Endothelial cell of umbilical vein (primary cell): ENCODE measurements at regions not wholly inside any gene's neighbourhood (a gene's known extent, or its start where the extent isn't known, plus 50 kb on each side); places are given as distances from the start of the nearest gene placed in this dataset.

Experiments used
- BruUV-seq: library from RNA; stranded (reverse); fragments of 400-500 nt; replicated peaks from 2 replicates; lab custom pipeline; 2021; lab: Mats Ljungman, UMichigan
- CTCF ChIA-PET: fragments of 300-600, 350-600 bp; sonication (Branson Sonifier 250); formaldehyde crosslinking; loops from one replicate; lab custom pipeline; 2021; ENCODE audit warnings: antibody characterized with exemption, inconsistent platforms; lab: Charles Lee
- POLR2A ChIA-PET: fragments of 300-600, 350-600 bp; sonication (Branson Sonifier 250); formaldehyde crosslinking; loops from one replicate; lab custom pipeline; 2021; ENCODE audit warnings: antibody characterized with exemption, inconsistent platforms; lab: Charles Lee
- DNase-seq: peaks from one replicate; pipeline ENCODE4 v3.0.0-alpha.2; 2011; ENCODE audit warnings: low read depth, low spot score
- FAIRE-seq: peaks from 2 replicates; lab custom pipeline; 2011; peaks lifted over from hg19 to GRCh38; lab: Jason Lieb, UNC
- H2AFZ ChIP-seq: 2 replicates; pipeline ENCODE4 v1.6.0; 2012; ENCODE audit warnings: low read depth, low read length, control low read depth, inconsistent platforms
- H3K27ac ChIP-seq: 2 replicates; pipeline ENCODE4 v1.5.1; 2011; ENCODE audit warnings: low read depth, mild to moderate bottlenecking, control low read depth, low read length, moderate library complexity; ENCODE audit not compliant: insufficient read depth
- H3K27me3 ChIP-seq, 2 experiments: 2 replicates each; pipeline versions ENCODE4 v1.6.0 to v1.6.1; 2011; ENCODE audit warnings: low read length in 2 of 2, mixed read lengths in 1 of 2; ENCODE audit not compliant: control insufficient read depth in 2 of 2, insufficient read depth in 2 of 2
- H3K36me3 ChIP-seq, 2 experiments: 2 replicates in 1 of 2; 3 replicates in 1 of 2; pipeline ENCODE4 v1.5.1; 2011; ENCODE audit warnings: low read length in 2 of 2, mild to moderate bottlenecking in 1 of 2, moderate library complexity in 1 of 2; ENCODE audit not compliant: control insufficient read depth in 2 of 2, insufficient read depth in 2 of 2; ENCODE audit errors: extremely low read depth in 1 of 2
- H3K4me1 ChIP-seq: 3 replicates; pipeline ENCODE4 v1.5.1; 2011; ENCODE audit warnings: mild to moderate bottlenecking, low read length; ENCODE audit not compliant: control insufficient read depth, insufficient read depth; ENCODE audit errors: extremely low read depth
- H3K4me2 ChIP-seq: 2 replicates; pipeline ENCODE4 v1.6.1; 2011; ENCODE audit warnings: low read length, control low read depth, mixed read lengths; ENCODE audit not compliant: insufficient read depth
- H3K4me3 ChIP-seq, 3 experiments: fragments of 200-600 bp in 1 of 3; sonication (generic), shearing (Covaris generic) in 1 of 3; replicated peaks in 1 of 3; 2 replicates each; pipeline ENCODE4 v1.5.1; 2011 to 2016; ENCODE audit warnings: control low read depth in 3 of 3, low read length in 3 of 3, mild to moderate bottlenecking in 2 of 3, inconsistent platforms in 1 of 3, low read depth in 1 of 3, moderate library complexity in 1 of 3; ENCODE audit not compliant: insufficient read depth in 1 of 3
- H3K79me2 ChIP-seq: 2 replicates; pipeline ENCODE4 v1.6.0; 2012; ENCODE audit warnings: low read length, inconsistent platforms; ENCODE audit not compliant: control insufficient read depth, insufficient read depth
- H3K9ac ChIP-seq: replicated peaks from 2 replicates; pipeline ENCODE3; 2011; ENCODE audit warnings: low read length, control low read depth; ENCODE audit not compliant: insufficient read depth; ENCODE audit errors: extremely low read depth
- H3K9me1 ChIP-seq: replicated peaks from 3 replicates; pipeline ENCODE4 v1.6.0; 2011; ENCODE audit warnings: mild to moderate bottlenecking, low read length; ENCODE audit not compliant: control insufficient read depth, insufficient read depth; ENCODE audit errors: extremely low read depth
- H3K9me3 ChIP-seq: replicated peaks from 2 replicates; pipeline ENCODE4 v1.5.1; 2012; ENCODE audit warnings: low read length, inconsistent platforms; ENCODE audit not compliant: control insufficient read depth, insufficient read depth
- H4K20me1 ChIP-seq: replicated peaks from 2 replicates; pipeline ENCODE3; 2011; ENCODE audit warnings: mild to moderate bottlenecking, low read length; ENCODE audit not compliant: control insufficient read depth, insufficient read depth; ENCODE audit errors: extremely low read depth
- GATA2 ChIP-seq: IDR thresholded peaks from 2 replicates; pipeline ENCODE4 v1.7.0; 2011; ENCODE audit warnings: low read depth, mild to moderate bottlenecking, moderate library complexity, mixed read lengths, low read length; ENCODE audit not compliant: insufficient read length, insufficient read depth
- JUN ChIP-seq: IDR thresholded peaks from 2 replicates; pipeline ENCODE4 v1.6.1; 2011; ENCODE audit warnings: borderline replicate concordance, low read depth; ENCODE audit not compliant: insufficient read length, insufficient read depth
- MAX ChIP-seq: IDR thresholded peaks from 2 replicates; pipeline ENCODE4 v1.6.1; 2011; ENCODE audit not compliant: insufficient read depth, insufficient read length
- MYC ChIP-seq: IDR thresholded peaks from one replicate; pipeline ENCODE4 v1.6.1; 2011; ENCODE audit warnings: mild to moderate bottlenecking, low read depth, low read length
- POLR2A ChIP-seq: IDR thresholded peaks from 2 replicates; pipeline ENCODE4 v1.6.1; 2012; ENCODE audit warnings: low read depth, mild to moderate bottlenecking, control low read depth, low read length
- POLR2AphosphoS5 ChIP-seq: IDR thresholded peaks from 2 replicates; pipeline ENCODE4 v1.6.1; 2012; ENCODE audit warnings: low read depth, mild to moderate bottlenecking, control low read depth, low read length, moderate library complexity; ENCODE audit not compliant: insufficient read depth
- dilution Hi-C: fragments of 300-500 bp; cut with MboI; formaldehyde crosslinking; loops from one replicate; pipeline ENCODE4 v1.15.0; 2019; ENCODE audit warnings: low sequenced_read_pairs; ENCODE audit not compliant: extremely low pct_ligation_motif_present
- intact Hi-C: fragments of 100-400 bp; cut with micrococcal nuclease; formaldehyde crosslinking; loops from one replicate; pipeline ENCODE4 v1.10.0; 2022

- H3K9me1 ChIP-seq: no peaks in the 10 kb centered on the region
- H3K4me1 ChIP-seq: no peaks in the 10 kb centered on the region
- no peaks in the 10 kb centered on the region for H3K36me3 ChIP-seq
- no peak overlapping the region for H3K9ac ChIP-seq
- H2AFZ ChIP-seq: no peak overlapping the region
- H3K27ac ChIP-seq: no peak overlapping the region
- H3K79me2 ChIP-seq: no peaks in the 10 kb centered on the region
- FAIRE-seq (no peak), DNase-seq (no peak)
- no TSS peak for BruUV-seq
- dilution Hi-C loops: no loop called here
- intact Hi-C loops: no loop called here
- H3K27me3 ChIP-seq: no peaks in the 10 kb centered on the region
- CTCF ChIA-PET: no interaction called here
- H3K4me3 ChIP-seq: no peak overlapping the region
- H3K4me2 ChIP-seq: no peak overlapping the region
- H4K20me1 ChIP-seq: no peaks in the 10 kb centered on the region
- TF ChIP-seq MYC (no peak), MAX (no peak), POLR2AphosphoS5 (no peak), POLR2A (no peak), JUN (no peak)
- POLR2A ChIA-PET: no interaction called here
- H3K9me3 ChIP-seq: no peaks in the 10 kb centered on the region
These were observed 1772.8 kb upstream of the PCDH7 start for GRCh38 chr4:28947374-28947773.

- Histone ChIP-seq H2AFZ (no peak overlapping the region), H3K36me3 (no peaks in the 10 kb centered on the region), H3K4me3 (no peak overlapping the region), H3K27ac (no peak overlapping the region), H3K27me3 (no peaks in the 10 kb centered on the region), H3K79me2 (no peaks in the 10 kb centered on the region), H3K4me2 (no peak overlapping the region), H3K4me1 (no peaks in the 10 kb centered on the region), H3K9ac (no peak overlapping the region), H4K20me1 (no peaks in the 10 kb centered on the region), H3K9me1 (no peaks in the 10 kb centered on the region), H3K9me3 (no peaks in the 10 kb centered on the region)
- dilution Hi-C loops (no loop called here), intact Hi-C loops (no loop called here)
- no peak for FAIRE-seq
- ChIA-PET POLR2A (no interaction called here), CTCF (no interaction called here)
- TF ChIP-seq GATA2 (no peak), POLR2A (no peak)
- no TSS peak for BruUV-seq
- no peak for DNase-seq
These were observed 1771.7 kb upstream of the PCDH7 start for GRCh38 chr4:28948501-28948900.
